ENCODE measurements at regions not wholly inside any gene's neighbourhood (a gene's known extent, or its start where the extent isn't known, plus 50 kb on each side); places are given as distances from the start of the nearest gene placed in this dataset.

DNA sequence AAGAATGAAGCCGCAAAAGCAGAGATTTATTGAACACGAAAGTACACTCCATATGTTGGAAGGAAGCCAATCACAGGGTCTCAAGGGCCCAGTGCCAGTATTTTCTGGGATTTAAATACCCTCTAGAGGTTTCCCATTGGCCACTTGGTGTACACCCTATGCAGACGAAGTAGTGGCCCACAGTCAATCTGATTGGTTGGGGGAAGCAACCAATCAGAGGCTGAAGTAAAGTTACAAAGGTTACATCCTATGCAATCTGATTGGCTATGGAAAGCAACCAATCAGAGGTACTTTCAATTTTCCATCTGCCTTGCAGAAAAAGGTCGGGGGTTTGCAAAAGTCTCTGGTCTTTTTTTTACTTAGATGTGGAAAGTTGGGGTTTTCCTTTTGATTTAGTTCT is 481.3 kb upstream of the NRP1 start:
- no peak for FAIRE-seq
- DNase-seq (ENCODE audit: insufficient read length, low spot score): no peak
- TF ChIP-seq POU2F2 (IDR thresholded peaks at IDR 0.05; ENCODE audit: low read depth, low read length) (no peak), POLR2AphosphoS5 (IDR thresholded peaks at IDR 0.05; ENCODE audit: low read depth, low read length) (no peak), PAX5 (IDR thresholded peaks at IDR 0.05; ENCODE audit: insufficient read depth, low read length, severe bottlenecking) (no peak), POLR2A (IDR thresholded peaks at IDR 0.05; ENCODE audit: low read depth, low read length) (no peak), SPI1 (IDR thresholded peaks at IDR 0.05; ENCODE audit: low read depth, low read length) (no peak)

DNA sequence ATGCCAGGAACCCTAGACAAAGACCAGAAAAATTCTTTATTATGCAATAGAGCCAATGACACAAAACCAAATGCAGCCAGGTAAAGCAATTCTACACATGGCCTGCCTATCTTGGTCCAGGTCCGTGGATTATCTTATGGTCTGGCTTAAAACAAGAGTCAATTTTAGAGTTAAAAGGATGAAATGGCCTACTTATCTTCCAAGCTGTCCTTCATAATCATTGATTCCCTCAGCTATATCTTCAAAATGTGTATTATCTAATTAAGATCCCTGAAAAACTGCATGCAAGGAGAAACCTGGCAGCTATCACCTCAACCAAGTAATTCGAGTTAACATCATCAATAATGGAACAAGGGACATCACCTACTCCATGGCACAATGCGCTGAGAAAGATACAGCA is 479.4 kb upstream of the NRP1 start:
- no peak for FAIRE-seq
- TF ChIP-seq POLR2A (IDR thresholded peaks at IDR 0.05; ENCODE audit: low read depth, low read length) (no peak), PAX5 (IDR thresholded peaks at IDR 0.05; ENCODE audit: insufficient read depth, low read length, severe bottlenecking) (no peak), TAF1 (IDR thresholded peaks at IDR 0.05; ENCODE audit: low read depth, low read length) (no peak), POLR2AphosphoS5 (IDR thresholded peaks at IDR 0.05; ENCODE audit: low read depth, low read length) (no peak), POU2F2 (IDR thresholded peaks at IDR 0.05; ENCODE audit: low read depth, low read length) (no peak), SPI1 (IDR thresholded peaks at IDR 0.05; ENCODE audit: low read depth, low read length) (no peak)
- DNase-seq (ENCODE audit: insufficient read length, low spot score): no peak

DNA sequence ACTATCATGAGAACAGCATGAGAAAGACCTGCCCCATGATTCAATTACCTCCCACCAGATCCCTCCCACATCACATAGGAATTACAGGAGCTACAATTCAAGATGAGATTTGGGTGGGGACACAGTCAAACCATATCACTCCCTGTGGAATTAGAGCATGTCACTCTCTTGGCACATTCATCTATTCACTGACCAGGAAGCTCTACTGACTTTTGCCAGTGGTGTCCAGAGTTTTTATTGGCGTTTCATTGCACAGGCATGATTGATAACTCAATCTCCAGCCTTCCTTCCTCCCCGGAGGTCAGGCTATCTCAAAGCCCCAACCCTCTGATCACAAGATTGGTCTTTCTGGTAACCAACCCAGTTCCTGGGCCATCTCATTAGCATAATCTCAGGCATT is 478.9 kb upstream of the NRP1 start:
- FAIRE-seq: no peak
- TF ChIP-seq TAF1 (IDR thresholded peaks at IDR 0.05; ENCODE audit: low read depth, low read length) (no peak), POU2F2 (IDR thresholded peaks at IDR 0.05; ENCODE audit: low read depth, low read length) (no peak), POLR2AphosphoS5 (IDR thresholded peaks at IDR 0.05; ENCODE audit: low read depth, low read length) (no peak), PAX5 (IDR thresholded peaks at IDR 0.05; ENCODE audit: insufficient read depth, low read length, severe bottlenecking) (no peak)
- no peak for DNase-seq (ENCODE audit: insufficient read length, low spot score)

DNA sequence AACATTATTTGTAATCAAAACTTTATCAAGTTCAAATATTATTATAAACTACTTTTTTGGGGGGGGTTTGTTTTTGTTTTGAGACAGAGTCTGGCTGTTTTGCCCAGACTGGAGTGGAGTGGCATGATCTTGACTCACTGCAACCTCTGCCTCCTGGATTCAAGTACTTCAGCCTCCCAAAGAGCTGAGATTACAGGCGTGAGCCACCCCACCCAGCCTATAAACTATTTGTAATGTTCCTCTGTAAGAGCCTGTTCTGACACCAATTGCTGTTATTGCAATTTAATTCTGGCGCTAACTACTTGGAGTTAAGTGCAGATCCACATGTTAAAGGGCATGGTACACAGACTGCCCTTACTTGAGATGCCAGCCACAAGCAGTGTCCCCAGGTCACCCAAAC is 478.1 kb upstream of the NRP1 start:
- no peak for DNase-seq (ENCODE audit: insufficient read length, low spot score)
- FAIRE-seq: no peak
- no peak for TF ChIP-seq PAX5 (IDR thresholded peaks at IDR 0.05; ENCODE audit: insufficient read depth, low read length, severe bottlenecking)
- TF ChIP-seq SPI1 (IDR thresholded peaks at IDR 0.05; ENCODE audit: low read depth, low read length): no peak
- no peak for TF ChIP-seq POU2F2 (IDR thresholded peaks at IDR 0.05; ENCODE audit: low read depth, low read length)
- TF ChIP-seq POLR2A (IDR thresholded peaks at IDR 0.05; ENCODE audit: low read depth, low read length): no peak
- TF ChIP-seq TAF1 (IDR thresholded peaks at IDR 0.05; ENCODE audit: low read depth, low read length): no peak
- TF ChIP-seq POLR2AphosphoS5 (IDR thresholded peaks at IDR 0.05; ENCODE audit: low read depth, low read length): no peak

DNA sequence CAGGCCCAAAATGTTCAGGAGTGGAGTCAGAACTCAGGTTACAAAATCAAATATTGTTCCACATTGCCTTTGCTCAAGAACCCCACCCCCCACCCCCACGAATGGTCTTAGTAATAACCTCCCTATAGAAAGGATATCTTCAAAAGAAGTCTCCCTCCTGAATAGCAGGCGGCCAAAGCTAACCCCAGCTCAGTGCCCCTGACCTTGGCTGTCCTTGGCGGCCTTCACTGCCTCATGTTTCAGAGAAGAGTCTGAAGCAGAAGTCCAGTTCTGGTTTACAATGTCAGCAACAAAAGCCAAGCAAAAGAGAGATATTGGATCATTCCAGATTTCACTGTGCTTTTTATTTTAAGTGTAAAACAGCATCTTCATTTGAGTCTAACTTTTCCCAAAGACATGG is 476.5 kb upstream of the NRP1 start:
- FAIRE-seq (no peak), DNase-seq (ENCODE audit: insufficient read length, low spot score) (no peak)
- TF ChIP-seq POU2F2 (IDR thresholded peaks at IDR 0.05; ENCODE audit: low read depth, low read length): no peak
- TF ChIP-seq SPI1 (IDR thresholded peaks at IDR 0.05; ENCODE audit: low read depth, low read length): no peak
- TF ChIP-seq POLR2A (IDR thresholded peaks at IDR 0.05; ENCODE audit: low read depth, low read length): no peak
- no peak for TF ChIP-seq TAF1 (IDR thresholded peaks at IDR 0.05; ENCODE audit: low read depth, low read length)
- TF ChIP-seq PAX5 (IDR thresholded peaks at IDR 0.05; ENCODE audit: insufficient read depth, low read length, severe bottlenecking): no peak

DNA sequence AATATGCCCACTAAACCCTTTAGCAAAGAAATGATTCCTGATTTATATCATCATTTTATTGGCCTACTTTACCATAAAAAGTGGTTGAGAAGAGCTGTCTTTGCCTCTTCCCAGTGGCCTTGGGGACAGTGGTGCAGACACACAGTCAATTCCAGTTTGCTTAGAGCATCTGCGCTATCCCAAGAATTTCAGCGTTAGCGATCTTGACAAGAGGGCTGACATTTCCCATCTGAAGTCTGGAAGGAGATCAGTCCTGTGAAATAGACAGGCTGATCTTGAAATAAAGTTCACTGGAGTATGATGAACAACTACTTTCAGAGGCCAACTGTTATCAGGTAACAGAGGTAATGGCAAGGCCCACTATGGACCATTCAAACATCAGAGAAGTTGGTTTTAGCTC is 475.3 kb upstream of the NRP1 start:
- TF ChIP-seq POU2F2 (IDR thresholded peaks at IDR 0.05; ENCODE audit: low read depth, low read length): no peak
- no peak for TF ChIP-seq SPI1 (IDR thresholded peaks at IDR 0.05; ENCODE audit: low read depth, low read length)
- FAIRE-seq: no peak
- DNase-seq (ENCODE audit: insufficient read length, low spot score): no peak

DNA sequence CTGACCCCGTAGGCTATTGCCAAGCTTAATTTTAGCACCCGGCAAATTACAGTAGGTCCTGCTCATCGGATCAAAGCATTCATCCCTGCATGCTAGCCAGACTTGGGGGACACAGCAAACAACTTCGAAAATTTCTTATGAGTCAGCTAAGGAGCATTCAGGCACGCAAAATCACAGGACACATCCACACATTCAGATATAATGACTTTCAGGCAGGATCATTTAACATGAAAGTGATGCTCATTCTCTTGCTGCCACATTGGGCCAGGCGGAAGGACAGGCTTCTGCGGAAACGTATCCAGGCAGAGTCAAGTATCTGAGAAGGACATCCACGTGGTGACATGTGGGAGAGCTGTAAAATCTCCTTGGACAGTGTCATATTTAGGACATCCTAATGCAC is 474.0 kb upstream of the NRP1 start:
- DNase-seq (ENCODE audit: insufficient read length, low spot score) (no peak), FAIRE-seq (no peak)
- TF ChIP-seq PAX5 (IDR thresholded peaks at IDR 0.05; ENCODE audit: insufficient read depth, low read length, severe bottlenecking) (no peak), TAF1 (IDR thresholded peaks at IDR 0.05; ENCODE audit: low read depth, low read length) (no peak), POU2F2 (IDR thresholded peaks at IDR 0.05; ENCODE audit: low read depth, low read length) (no peak), POLR2A (IDR thresholded peaks at IDR 0.05; ENCODE audit: low read depth, low read length) (no peak), SPI1 (IDR thresholded peaks at IDR 0.05; ENCODE audit: low read depth, low read length) (no peak), POLR2AphosphoS5 (IDR thresholded peaks at IDR 0.05; ENCODE audit: low read depth, low read length) (no peak)

DNA sequence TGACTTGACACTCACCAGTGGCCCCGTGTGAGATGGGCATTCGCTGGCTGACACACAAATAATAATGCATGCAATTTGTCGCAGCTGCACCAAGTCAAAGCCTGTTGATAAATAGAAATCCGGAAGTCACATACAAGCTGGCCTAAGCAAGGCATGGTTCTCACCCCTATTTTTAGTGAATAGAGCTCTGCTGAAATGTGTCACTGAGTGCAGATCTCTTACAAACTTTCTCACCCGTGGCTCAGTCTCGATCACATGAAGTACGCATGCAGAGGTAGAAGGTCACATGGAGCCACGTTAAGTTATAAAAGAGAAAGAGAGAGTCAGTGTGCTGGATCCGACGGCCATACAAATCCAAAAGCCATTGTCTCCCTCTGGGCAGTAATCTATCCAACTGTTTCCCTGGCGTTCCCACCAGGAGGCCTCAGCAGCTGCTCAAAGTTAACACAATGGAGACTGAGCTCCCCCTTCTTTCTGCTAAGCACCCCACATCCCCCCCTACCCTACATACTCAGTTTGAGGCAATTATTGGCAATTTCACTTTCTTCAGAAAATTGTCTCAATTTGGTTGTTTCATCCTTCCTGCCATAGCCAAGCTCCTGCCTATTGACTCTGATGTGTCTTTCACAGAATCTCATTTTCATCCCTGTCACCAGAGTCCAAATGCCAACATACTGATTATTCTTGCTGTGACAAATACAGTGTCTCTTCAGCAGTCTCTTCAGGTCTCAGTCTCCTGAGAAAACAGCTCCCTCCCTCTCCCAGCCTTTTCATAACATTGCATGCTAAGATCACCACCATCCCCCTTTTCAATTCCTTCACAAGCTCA is 473.3 kb upstream of the NRP1 start:
- TF ChIP-seq POU2F2 (IDR thresholded peaks at IDR 0.05; ENCODE audit: low read depth, low read length): no peak
- TF ChIP-seq POLR2A (IDR thresholded peaks at IDR 0.05; ENCODE audit: low read depth, low read length): no peak
- no peak for TF ChIP-seq TAF1 (IDR thresholded peaks at IDR 0.05; ENCODE audit: low read depth, low read length)
- no peak for TF ChIP-seq PAX5 (IDR thresholded peaks at IDR 0.05; ENCODE audit: insufficient read depth, low read length, severe bottlenecking)
- TF ChIP-seq POLR2AphosphoS5 (IDR thresholded peaks at IDR 0.05; ENCODE audit: low read depth, low read length): no peak
- no peak for TF ChIP-seq SPI1 (IDR thresholded peaks at IDR 0.05; ENCODE audit: low read depth, low read length)
- FAIRE-seq (no peak), DNase-seq (ENCODE audit: insufficient read length, low spot score) (no peak)

DNA sequence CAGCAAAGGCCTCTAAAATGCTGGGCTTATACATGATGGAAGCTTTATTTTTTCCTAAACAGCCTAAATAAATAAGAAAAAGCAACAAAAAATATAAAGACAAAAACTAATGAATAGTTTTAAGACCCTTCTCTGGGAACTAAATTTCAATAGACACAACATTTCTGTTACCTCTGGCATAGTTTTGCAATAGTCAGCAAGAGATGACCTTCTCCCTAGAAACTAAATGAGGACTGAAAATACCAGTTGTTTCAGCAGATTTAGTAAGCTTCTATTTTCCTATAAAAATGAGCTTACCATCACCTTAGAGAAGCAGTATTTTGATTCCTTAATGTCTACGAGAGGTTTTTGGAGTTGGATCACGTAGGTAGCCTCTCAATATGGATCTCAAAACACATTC is 471.4 kb upstream of the NRP1 start:
- FAIRE-seq (no peak), DNase-seq (ENCODE audit: insufficient read length, low spot score) (no peak)
- TF ChIP-seq SPI1 (IDR thresholded peaks at IDR 0.05; ENCODE audit: low read depth, low read length) (no peak), POU2F2 (IDR thresholded peaks at IDR 0.05; ENCODE audit: low read depth, low read length) (no peak), POLR2AphosphoS5 (IDR thresholded peaks at IDR 0.05; ENCODE audit: low read depth, low read length) (no peak), TAF1 (IDR thresholded peaks at IDR 0.05; ENCODE audit: low read depth, low read length) (no peak), POLR2A (IDR thresholded peaks at IDR 0.05; ENCODE audit: low read depth, low read length) (no peak), PAX5 (IDR thresholded peaks at IDR 0.05; ENCODE audit: insufficient read depth, low read length, severe bottlenecking) (no peak)

DNA sequence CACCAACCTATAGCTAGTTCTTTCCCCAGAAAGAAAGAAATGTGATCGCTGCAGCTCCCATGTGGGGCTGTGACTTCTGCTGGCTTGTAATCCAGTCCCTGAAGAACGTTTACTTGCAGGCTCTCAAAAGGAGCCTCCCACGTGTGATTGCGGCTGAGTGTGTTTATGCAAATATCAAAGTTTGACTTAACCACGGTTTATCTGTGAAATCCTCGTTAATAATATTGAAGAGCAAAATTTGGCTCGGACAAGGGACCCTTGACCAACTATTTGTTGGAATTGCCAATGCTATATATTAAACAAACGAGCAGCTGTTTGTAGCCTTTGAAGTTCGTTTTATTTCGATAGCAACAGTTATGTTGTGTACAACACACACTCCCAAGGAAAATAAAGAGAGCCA is 470.1 kb upstream of the NRP1 start:
- FAIRE-seq (no peak), DNase-seq (ENCODE audit: insufficient read length, low spot score) (no peak)
- no peak for TF ChIP-seq POLR2A (IDR thresholded peaks at IDR 0.05; ENCODE audit: low read depth, low read length)
- TF ChIP-seq TAF1 (IDR thresholded peaks at IDR 0.05; ENCODE audit: low read depth, low read length): no peak
- no peak for TF ChIP-seq SPI1 (IDR thresholded peaks at IDR 0.05; ENCODE audit: low read depth, low read length)
- no peak for TF ChIP-seq POU2F2 (IDR thresholded peaks at IDR 0.05; ENCODE audit: low read depth, low read length)
- TF ChIP-seq POLR2AphosphoS5 (IDR thresholded peaks at IDR 0.05; ENCODE audit: low read depth, low read length): no peak
- TF ChIP-seq PAX5 (IDR thresholded peaks at IDR 0.05; ENCODE audit: insufficient read depth, low read length, severe bottlenecking): no peak

Measured in GM12891 (cell line).